ENCODE measurements at regions not wholly inside any gene's neighbourhood (a gene's known extent, or its start where the extent isn't known, plus 50 kb on each side); places are given as distances from the start of the nearest gene placed in this dataset.

- DNase-seq: no peak
Measured at GRCh38 chr3:110753516-110753915, 318.1 kb upstream of the NECTIN3 start.

- DNase-seq: no peak
Measured at GRCh38 chr3:110754212-110754916, 317.3 kb upstream of the NECTIN3 start.

GRCh38 chr3:110755345-110755744, 316.3 kb upstream of the NECTIN3 start:
- DNase-seq: no peak

GRCh38 chr3:110756705-110757104, 314.9 kb upstream of the NECTIN3 start:
- no peak for DNase-seq

GRCh38 chr3:110758208-110758607, 313.4 kb upstream of the NECTIN3 start:
- no peak for DNase-seq

- DNase-seq: no peak
Measured at GRCh38 chr3:110767156-110767555, 304.5 kb upstream of the NECTIN3 start.

- DNase-seq: no peak
Measured at GRCh38 chr3:110767838-110768237, 303.8 kb upstream of the NECTIN3 start.

GRCh38 chr3:110773413-110773954, 298.1 kb upstream of the NECTIN3 start:
- DNase-seq: no peak

- no peak for DNase-seq
Measured at GRCh38 chr3:110774496-110775265, 296.9 kb upstream of the NECTIN3 start.

- no peak for DNase-seq
Measured at GRCh38 chr3:110779581-110779980, 292.0 kb upstream of the NECTIN3 start.

- DNase-seq: no peak
Measured at GRCh38 chr3:110783541-110783940, 288.1 kb upstream of the NECTIN3 start.

- no peak for DNase-seq
Measured at GRCh38 chr3:110788794-110789193, 282.8 kb upstream of the NECTIN3 start.

GRCh38 chr3:110789315-110789714, 282.3 kb upstream of the NECTIN3 start:
- no peak for DNase-seq

- DNase-seq: no peak
Measured at GRCh38 chr3:110790631-110791030, 281.0 kb upstream of the NECTIN3 start.

- DNase-seq: no peak
Measured at GRCh38 chr3:110791995-110792686, 279.5 kb upstream of the NECTIN3 start.

- no peak for DNase-seq
Measured at GRCh38 chr3:110793611-110794010, 278.0 kb upstream of the NECTIN3 start.

GRCh38 chr3:110795163-110795562, 276.5 kb upstream of the NECTIN3 start:
- no peak for DNase-seq

GRCh38 chr3:110799271-110799670, 272.3 kb upstream of the NECTIN3 start:
- no peak for DNase-seq

- DNase-seq: no peak
Measured at GRCh38 chr3:110804856-110805255, 266.8 kb upstream of the NECTIN3 start.

GRCh38 chr3:110806924-110807323, 264.7 kb upstream of the NECTIN3 start:
- DNase-seq: no peak

- DNase-seq: no peak
Measured at GRCh38 chr3:110808630-110809029, 263.0 kb upstream of the NECTIN3 start.

GRCh38 chr3:110810356-110810755, 261.3 kb upstream of the NECTIN3 start:
- no peak for DNase-seq

- no peak for DNase-seq
Measured at GRCh38 chr3:110811050-110811449, 260.6 kb upstream of the NECTIN3 start.
